ENCODE measurements at regions not wholly inside any gene's neighbourhood (a gene's known extent, or its start where the extent isn't known, plus 50 kb on each side); places are given as distances from the start of the nearest gene placed in this dataset.

DNA sequence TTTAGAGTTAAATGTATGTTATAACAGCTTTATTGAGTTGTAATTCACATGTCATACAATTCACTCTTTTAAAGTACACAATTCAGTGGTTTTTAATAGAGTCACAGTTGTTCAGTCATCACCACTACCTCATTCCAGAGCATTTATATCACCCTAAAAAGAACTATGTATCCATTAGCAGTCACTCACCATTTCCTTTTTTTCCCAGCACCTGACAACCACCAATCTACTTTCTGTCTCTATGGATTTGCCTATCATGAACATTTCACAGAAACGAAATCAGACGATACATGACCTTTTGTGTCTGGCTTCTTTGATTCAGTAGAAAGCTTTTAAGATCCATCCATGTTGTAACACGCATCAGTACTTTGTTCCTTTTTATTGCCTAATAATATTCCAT, 52.9 kb upstream of the FRAS1 start:
- TF ChIP-seq CTCF (IDR thresholded peaks at IDR 0.05) (no peak), POLR2A (IDR thresholded peaks at IDR 0.05) (no peak), POLR2AphosphoS5 (IDR thresholded peaks at IDR 0.05) (no peak), EP300 (IDR thresholded peaks at IDR 0.05) (no peak)
